ENCODE measurements at regions not wholly inside any gene's neighbourhood (a gene's known extent, or its start where the extent isn't known, plus 50 kb on each side); places are given as distances from the start of the nearest gene placed in this dataset.

DNA sequence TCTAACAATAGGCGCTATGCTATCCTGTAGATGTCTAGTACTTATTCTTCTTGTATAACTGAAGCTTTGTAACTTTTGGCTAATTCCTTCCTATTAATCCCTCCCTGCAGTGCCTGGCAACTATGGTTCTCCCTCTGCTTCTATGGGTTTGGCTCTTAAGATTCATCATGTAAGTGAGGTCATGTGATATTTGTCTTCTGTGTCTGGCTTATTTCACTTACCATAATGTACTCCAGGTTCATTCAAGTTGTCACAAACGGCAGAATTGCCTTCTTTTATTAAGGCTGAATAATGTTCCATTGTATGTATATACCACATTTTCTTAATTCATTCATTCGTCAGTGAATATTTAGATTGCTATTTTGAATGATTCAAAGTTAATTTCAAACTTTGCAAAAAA is 149.9 kb upstream of the GAS1 start:
- H3K36me3 Mint-ChIP-seq (ENCODE audit: low read depth), result no peaks in the 10 kb centered on the region
- H3K36me3 ChIP-seq (ENCODE audit: insufficient read depth), result no peaks in the 10 kb centered on the region
- H3K4me2 ChIP-seq, result no peak overlapping the region
- no peak overlapping the region for H3K27ac ChIP-seq (ENCODE audit: low read depth)
- no peak overlapping the region for H3K4me3 ChIP-seq
- H3K9me2 ChIP-seq (ENCODE audit: insufficient read depth), result no peaks in the 10 kb centered on the region
- no peaks in the 10 kb centered on the region for H4K20me1 ChIP-seq (replicated peaks; ENCODE audit: insufficient read depth)
- H3K27me3 ChIP-seq (ENCODE audit: insufficient read depth), result no peaks in the 10 kb centered on the region
- ATAC-seq, result no peak
- no peaks in the 10 kb centered on the region for H3K4me1 ChIP-seq (ENCODE audit: insufficient read depth)
- no peak for DNase-seq (ENCODE audit: low spot score)
- H3K27ac Mint-ChIP-seq, result no peak overlapping the region
- no peak overlapping the region for H3K4me3 Mint-ChIP-seq
- TF ChIP-seq REST (IDR thresholded peaks at IDR 0.05; ENCODE audit: unreplicated experiment), result no peak
- TF ChIP-seq ZNF114 (CRISPR knock-in tag; IDR thresholded peaks at IDR 0.05), result no peak
- TF ChIP-seq EZH2 (IDR thresholded peaks at IDR 0.05; ENCODE audit: low read depth, unreplicated experiment), result no peak
- no peak for TF ChIP-seq ZNF331 (CRISPR knock-in tag; IDR thresholded peaks at IDR 0.05; ENCODE audit: low read depth)
- TF ChIP-seq POLR2AphosphoS5 (IDR thresholded peaks at IDR 0.05; ENCODE audit: low read depth), result no peak
- TF ChIP-seq JUNB (IDR thresholded peaks at IDR 0.05; ENCODE audit: unreplicated experiment), result no peak
- no peak for TF ChIP-seq CREB1 (CRISPR knock-in tag; IDR thresholded peaks at IDR 0.05; ENCODE audit: low read depth)
- TF ChIP-seq EZH2phosphoT487 (IDR thresholded peaks at IDR 0.05; ENCODE audit: unreplicated experiment), result no peak
- TF ChIP-seq, protein P1, sequence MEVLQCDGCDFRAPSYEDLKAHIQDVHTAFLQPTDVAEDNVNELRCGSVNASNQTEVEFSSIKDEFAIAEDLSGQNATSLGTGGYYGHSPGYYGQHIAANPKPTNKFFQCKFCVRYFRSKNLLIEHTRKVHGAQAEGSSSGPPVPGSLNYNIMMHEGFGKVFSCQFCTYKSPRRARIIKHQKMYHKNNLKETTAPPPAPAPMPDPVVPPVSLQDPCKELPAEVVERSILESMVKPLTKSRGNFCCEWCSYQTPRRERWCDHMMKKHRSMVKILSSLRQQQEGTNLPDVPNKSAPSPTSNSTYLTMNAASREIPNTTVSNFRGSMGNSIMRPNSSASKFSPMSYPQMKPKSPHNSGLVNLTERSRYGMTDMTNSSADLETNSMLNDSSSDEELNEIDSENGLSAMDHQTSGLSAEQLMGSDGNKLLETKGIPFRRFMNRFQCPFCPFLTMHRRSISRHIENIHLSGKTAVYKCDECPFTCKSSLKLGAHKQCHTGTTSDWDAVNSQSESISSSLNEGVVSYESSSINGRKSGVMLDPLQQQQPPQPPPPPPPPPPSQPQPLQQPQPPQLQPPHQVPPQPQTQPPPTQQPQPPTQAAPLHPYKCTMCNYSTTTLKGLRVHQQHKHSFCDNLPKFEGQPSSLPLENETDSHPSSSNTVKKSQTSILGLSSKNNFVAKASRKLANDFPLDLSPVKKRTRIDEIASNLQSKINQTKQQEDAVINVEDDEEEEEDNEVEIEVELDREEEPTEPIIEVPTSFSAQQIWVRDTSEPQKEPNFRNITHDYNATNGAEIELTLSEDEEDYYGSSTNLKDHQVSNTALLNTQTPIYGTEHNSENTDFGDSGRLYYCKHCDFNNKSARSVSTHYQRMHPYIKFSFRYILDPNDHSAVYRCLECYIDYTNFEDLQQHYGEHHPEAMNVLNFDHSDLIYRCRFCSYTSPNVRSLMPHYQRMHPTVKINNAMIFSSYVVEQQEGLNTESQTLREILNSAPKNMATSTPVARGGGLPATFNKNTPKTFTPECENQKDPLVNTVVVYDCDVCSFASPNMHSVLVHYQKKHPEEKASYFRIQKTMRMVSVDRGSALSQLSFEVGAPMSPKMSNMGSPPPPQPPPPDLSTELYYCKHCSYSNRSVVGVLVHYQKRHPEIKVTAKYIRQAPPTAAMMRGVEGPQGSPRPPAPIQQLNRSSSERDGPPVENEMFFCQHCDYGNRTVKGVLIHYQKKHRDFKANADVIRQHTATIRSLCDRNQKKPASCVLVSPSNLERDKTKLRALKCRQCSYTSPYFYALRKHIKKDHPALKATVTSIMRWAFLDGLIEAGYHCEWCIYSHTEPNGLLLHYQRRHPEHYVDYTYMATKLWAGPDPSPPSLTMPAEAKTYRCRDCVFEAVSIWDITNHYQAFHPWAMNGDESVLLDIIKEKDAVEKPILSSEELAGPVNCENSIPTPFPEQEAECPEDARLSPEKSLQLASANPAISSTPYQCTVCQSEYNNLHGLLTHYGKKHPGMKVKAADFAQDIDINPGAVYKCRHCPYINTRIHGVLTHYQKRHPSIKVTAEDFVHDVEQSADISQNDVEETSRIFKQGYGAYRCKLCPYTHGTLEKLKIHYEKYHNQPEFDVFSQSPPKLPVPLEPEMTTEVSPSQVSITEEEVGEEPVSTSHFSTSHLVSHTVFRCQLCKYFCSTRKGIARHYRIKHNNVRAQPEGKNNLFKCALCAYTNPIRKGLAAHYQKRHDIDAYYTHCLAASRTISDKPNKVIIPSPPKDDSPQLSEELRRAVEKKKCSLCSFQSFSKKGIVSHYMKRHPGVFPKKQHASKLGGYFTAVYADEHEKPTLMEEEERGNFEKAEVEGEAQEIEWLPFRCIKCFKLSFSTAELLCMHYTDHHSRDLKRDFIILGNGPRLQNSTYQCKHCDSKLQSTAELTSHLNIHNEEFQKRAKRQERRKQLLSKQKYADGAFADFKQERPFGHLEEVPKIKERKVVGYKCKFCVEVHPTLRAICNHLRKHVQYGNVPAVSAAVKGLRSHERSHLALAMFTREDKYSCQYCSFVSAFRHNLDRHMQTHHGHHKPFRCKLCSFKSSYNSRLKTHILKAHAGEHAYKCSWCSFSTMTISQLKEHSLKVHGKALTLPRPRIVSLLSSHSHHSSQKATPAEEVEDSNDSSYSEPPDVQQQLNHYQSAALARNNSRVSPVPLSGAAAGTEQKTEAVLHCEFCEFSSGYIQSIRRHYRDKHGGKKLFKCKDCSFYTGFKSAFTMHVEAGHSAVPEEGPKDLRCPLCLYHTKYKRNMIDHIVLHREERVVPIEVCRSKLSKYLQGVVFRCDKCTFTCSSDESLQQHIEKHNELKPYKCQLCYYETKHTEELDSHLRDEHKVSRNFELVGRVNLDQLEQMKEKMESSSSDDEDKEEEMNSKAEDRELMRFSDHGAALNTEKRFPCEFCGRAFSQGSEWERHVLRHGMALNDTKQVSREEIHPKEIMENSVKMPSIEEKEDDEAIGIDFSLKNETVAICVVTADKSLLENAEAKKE (CRISPR knock-in tag; IDR thresholded peaks at IDR 0.05), result no peak
- TF ChIP-seq, protein P2, sequence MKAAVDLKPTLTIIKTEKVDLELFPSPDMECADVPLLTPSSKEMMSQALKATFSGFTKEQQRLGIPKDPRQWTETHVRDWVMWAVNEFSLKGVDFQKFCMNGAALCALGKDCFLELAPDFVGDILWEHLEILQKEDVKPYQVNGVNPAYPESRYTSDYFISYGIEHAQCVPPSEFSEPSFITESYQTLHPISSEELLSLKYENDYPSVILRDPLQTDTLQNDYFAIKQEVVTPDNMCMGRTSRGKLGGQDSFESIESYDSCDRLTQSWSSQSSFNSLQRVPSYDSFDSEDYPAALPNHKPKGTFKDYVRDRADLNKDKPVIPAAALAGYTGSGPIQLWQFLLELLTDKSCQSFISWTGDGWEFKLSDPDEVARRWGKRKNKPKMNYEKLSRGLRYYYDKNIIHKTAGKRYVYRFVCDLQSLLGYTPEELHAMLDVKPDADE (IDR thresholded peaks at IDR 0.05), result no peak
- TF ChIP-seq STAT1 (IDR thresholded peaks at IDR 0.05; ENCODE audit: unreplicated experiment), result no peak
- TF ChIP-seq NANOG (IDR thresholded peaks at IDR 0.05; ENCODE audit: borderline replicate concordance), result no peak
- TF ChIP-seq, protein P3, sequence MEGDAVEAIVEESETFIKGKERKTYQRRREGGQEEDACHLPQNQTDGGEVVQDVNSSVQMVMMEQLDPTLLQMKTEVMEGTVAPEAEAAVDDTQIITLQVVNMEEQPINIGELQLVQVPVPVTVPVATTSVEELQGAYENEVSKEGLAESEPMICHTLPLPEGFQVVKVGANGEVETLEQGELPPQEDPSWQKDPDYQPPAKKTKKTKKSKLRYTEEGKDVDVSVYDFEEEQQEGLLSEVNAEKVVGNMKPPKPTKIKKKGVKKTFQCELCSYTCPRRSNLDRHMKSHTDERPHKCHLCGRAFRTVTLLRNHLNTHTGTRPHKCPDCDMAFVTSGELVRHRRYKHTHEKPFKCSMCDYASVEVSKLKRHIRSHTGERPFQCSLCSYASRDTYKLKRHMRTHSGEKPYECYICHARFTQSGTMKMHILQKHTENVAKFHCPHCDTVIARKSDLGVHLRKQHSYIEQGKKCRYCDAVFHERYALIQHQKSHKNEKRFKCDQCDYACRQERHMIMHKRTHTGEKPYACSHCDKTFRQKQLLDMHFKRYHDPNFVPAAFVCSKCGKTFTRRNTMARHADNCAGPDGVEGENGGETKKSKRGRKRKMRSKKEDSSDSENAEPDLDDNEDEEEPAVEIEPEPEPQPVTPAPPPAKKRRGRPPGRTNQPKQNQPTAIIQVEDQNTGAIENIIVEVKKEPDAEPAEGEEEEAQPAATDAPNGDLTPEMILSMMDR (conservative IDR thresholded peaks at IDR 0.05; ENCODE audit: low read depth in 2 of 2), result no peak
- H3K9me3 Mint-ChIP-seq, result no peaks in the 10 kb centered on the region
- no peak overlapping the region for H2AFZ ChIP-seq
- no peaks in the 10 kb centered on the region for H3K79me2 ChIP-seq (replicated peaks; ENCODE audit: insufficient read depth)
- H3F3A ChIP-seq (replicated peaks; ENCODE audit: low read depth), result no peaks in the 10 kb centered on the region
- H3K27me3 Mint-ChIP-seq (ENCODE audit: insufficient read depth, low read depth, poor library complexity), result no peaks in the 10 kb centered on the region
- H3K4me1 Mint-ChIP-seq, result no peaks in the 10 kb centered on the region
